ENCODE measurements at regions not wholly inside any gene's neighbourhood (a gene's known extent, or its start where the extent isn't known, plus 50 kb on each side); places are given as distances from the start of the nearest gene placed in this dataset.

DNA sequence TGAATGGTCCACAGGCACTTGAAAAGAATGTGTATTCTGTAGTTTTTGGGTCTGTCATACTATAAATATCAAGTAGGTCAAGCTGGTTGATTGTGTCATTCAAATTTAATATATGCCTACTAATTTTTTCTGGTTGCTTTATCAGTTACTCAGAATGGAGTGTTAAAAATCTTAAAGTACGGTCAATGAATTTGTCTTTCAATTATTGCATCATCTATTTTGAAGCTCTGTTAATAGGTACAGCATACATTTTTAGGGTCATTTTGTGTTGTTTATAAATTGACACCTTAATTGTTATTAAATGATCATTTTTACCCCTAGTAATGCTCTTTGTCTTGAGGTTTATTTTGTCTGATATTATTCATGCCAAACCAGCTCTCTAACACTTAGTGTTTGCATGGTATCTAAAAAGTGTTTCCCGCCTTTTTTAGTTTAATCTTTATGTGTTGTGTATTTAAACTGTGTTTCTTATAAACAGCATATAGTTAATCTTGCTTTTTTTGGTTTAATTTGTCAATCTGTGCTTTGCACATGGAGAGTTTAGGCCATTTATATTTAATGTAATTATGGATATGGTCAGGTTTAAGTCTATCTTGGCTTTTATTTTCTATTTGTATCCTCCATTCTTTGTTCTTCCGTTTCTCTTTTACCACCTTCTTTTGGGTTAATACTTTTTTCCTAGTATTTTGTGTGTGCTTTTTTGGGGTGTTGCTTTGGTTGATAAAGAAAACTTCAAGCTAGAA, 204.9 kb upstream of the EEF2KMT start:
- no peak for TF ChIP-seq ZNF565 (CRISPR knock-in tag; conservative IDR thresholded peaks at IDR 0.05; ENCODE audit: low read depth)
- TF ChIP-seq TOX (CRISPR knock-in tag; IDR thresholded peaks at IDR 0.05; ENCODE audit: borderline replicate concordance): no peak
- TF ChIP-seq CSDC2 (CRISPR knock-in tag; IDR thresholded peaks at IDR 0.05): no peak
- no peak for TF ChIP-seq ZNF70 (CRISPR knock-in tag; IDR thresholded peaks at IDR 0.05)
- TF ChIP-seq POU6F1 (CRISPR knock-in tag; IDR thresholded peaks at IDR 0.05; ENCODE audit: borderline replicate concordance, low read depth): no peak
- TF ChIP-seq RARB (CRISPR knock-in tag; IDR thresholded peaks at IDR 0.05): no peak

All from SK-N-SH treated with all-trans-retinoic acid at 6 μM for 48 hours (cell line).